Fibroblast of skin of scalp (primary cell): ENCODE measurements at regions not wholly inside any gene's neighbourhood (a gene's known extent, or its start where the extent isn't known, plus 50 kb on each side); places are given as distances from the start of the nearest gene placed in this dataset.
"Not testable (repeated sequence)": the region's sequence is repeated elsewhere in the genome, so short reads cannot be mapped to it uniquely, and the experiment has no call there.

Experiments
- DNase-seq: peaks from one replicate; pipeline ENCODE4 v3.0.0-alpha.2; 2013

GRCh38 chr17:33948309-33948708 is 306.8 kb upstream of the CCL2 start:
- DNase-seq = no peak

- DNase-seq = no peak
Measured at GRCh38 chr17:33949100-33949499, 306.0 kb upstream of the CCL2 start.

- DNase-seq = no peak
Measured at GRCh38 chr17:33950061-33950460, 305.0 kb upstream of the CCL2 start.

- DNase-seq = no peak
Measured at GRCh38 chr17:33952425-33952824, 302.7 kb upstream of the CCL2 start.

- no peak for DNase-seq
Measured at GRCh38 chr17:33954597-33954996, 300.5 kb upstream of the CCL2 start.

- DNase-seq = no peak
Measured at GRCh38 chr17:33955461-33955860, 299.6 kb upstream of the CCL2 start.

GRCh38 chr17:33959098-33959497 is 296.0 kb upstream of the CCL2 start:
- not testable (repeated sequence) for DNase-seq

GRCh38 chr17:33962857-33963655 is 292.0 kb upstream of the CCL2 start:
- DNase-seq = no peak

- no peak for DNase-seq
Measured at GRCh38 chr17:33964344-33964979, 290.6 kb upstream of the CCL2 start.

GRCh38 chr17:33966410-33967059 is 288.6 kb upstream of the CCL2 start:
- no peak for DNase-seq

- DNase-seq = no peak
Measured at GRCh38 chr17:33967608-33968349, 287.3 kb upstream of the CCL2 start.

GRCh38 chr17:33968350-33969044 is 286.6 kb upstream of the CCL2 start:
- DNase-seq = no peak

GRCh38 chr17:33970279-33970678 is 284.8 kb upstream of the CCL2 start:
- DNase-seq = no peak

GRCh38 chr17:33972763-33973162 is 282.3 kb upstream of the CCL2 start:
- no peak for DNase-seq

- DNase-seq = no peak
Measured at GRCh38 chr17:33973491-33973890, 281.6 kb upstream of the CCL2 start.

- no peak for DNase-seq
Measured at GRCh38 chr17:33974276-33974675, 280.8 kb upstream of the CCL2 start.

GRCh38 chr17:33976831-33977230 is 278.3 kb upstream of the CCL2 start:
- DNase-seq = no peak

GRCh38 chr17:33977729-33978514 is 277.2 kb upstream of the CCL2 start:
- DNase-seq = no peak

GRCh38 chr17:33978889-33979288 is 276.2 kb upstream of the CCL2 start:
- DNase-seq = no peak

GRCh38 chr17:33980193-33980592 is 274.9 kb upstream of the CCL2 start:
- no peak for DNase-seq
